Small intestine (tissue), 7 donors: ENCODE measurements at regions not wholly inside any gene's neighbourhood (a gene's known extent, or its start where the extent isn't known, plus 50 kb on each side); places are given as distances from the start of the nearest gene placed in this dataset.

Experiments
- DNase-seq, 2 donors: peaks; one replicate each; pipeline versions ENCODE4 v3.0.0 to v3.0.0-alpha.2; 2013
- FAIRE-seq: peaks from 2 replicates; lab custom pipeline; 2012; peaks lifted over from hg19 to GRCh38; lab: Jason Lieb, UNC
- H3K27ac ChIP-seq, 3 donors: one replicate each; pipeline ENCODE4 v1.5.1; 2013; ENCODE audit warnings: low read length in 2 of 3, mild to moderate bottlenecking in 2 of 3, control low read depth in 1 of 3, inconsistent platforms in 1 of 3, low read depth in 1 of 3, moderate library complexity in 1 of 3
- H3K27me3 ChIP-seq, 3 donors: one replicate each; pipeline ENCODE4 v1.6.1; 2013; ENCODE audit warnings: low read length in 3 of 3, inconsistent platforms in 1 of 3; ENCODE audit not compliant: control insufficient read depth in 3 of 3, insufficient read depth in 3 of 3
- H3K36me3 ChIP-seq, 3 donors: one replicate each; pipeline ENCODE4 v1.6.1; 2013; ENCODE audit warnings: low read length in 3 of 3, inconsistent platforms in 1 of 3, low read depth in 1 of 3, mild to moderate bottlenecking in 1 of 3, moderate library complexity in 1 of 3; ENCODE audit not compliant: control insufficient read depth in 3 of 3, insufficient read depth in 2 of 3
- H3K4me1 ChIP-seq, 3 donors: one replicate each; pipeline ENCODE4 v1.6.1; 2013; ENCODE audit warnings: low read length in 2 of 3, inconsistent platforms in 1 of 3, low read depth in 1 of 3, mild to moderate bottlenecking in 1 of 3, moderate library complexity in 1 of 3; ENCODE audit not compliant: control insufficient read depth in 3 of 3, insufficient read depth in 2 of 3
- H3K4me3 ChIP-seq, 3 donors: one replicate each; pipeline ENCODE4 v1.5.1; 2013; ENCODE audit warnings: low read length in 3 of 3, control low read depth in 1 of 3, inconsistent platforms in 1 of 3, low read depth in 1 of 3, mild to moderate bottlenecking in 1 of 3, moderate library complexity in 1 of 3
- H3K9me3 ChIP-seq, 2 donors: one replicate each; pipeline ENCODE4 v1.6.1; 2013; ENCODE audit warnings: low read depth in 1 of 2, low read length in 1 of 2; ENCODE audit not compliant: control insufficient read depth in 2 of 2, insufficient read depth in 1 of 2
- WGBS, 3 donors: extraction: QIAGEN DNeasy Blood & Tissue Kit; methylation state at CpG; one replicate each; pipeline ENCODE4 v1.1.7; 2013; 5-methylcytosine and 5-hydroxymethylcytosine counted together
- donor health status: healthy with polysubstance abuse.
- donor health status: control.
- donor health status: control.
- donor health status: Bipolar disorder and iron deficiency.
- donor health status: healthy.

DNA sequence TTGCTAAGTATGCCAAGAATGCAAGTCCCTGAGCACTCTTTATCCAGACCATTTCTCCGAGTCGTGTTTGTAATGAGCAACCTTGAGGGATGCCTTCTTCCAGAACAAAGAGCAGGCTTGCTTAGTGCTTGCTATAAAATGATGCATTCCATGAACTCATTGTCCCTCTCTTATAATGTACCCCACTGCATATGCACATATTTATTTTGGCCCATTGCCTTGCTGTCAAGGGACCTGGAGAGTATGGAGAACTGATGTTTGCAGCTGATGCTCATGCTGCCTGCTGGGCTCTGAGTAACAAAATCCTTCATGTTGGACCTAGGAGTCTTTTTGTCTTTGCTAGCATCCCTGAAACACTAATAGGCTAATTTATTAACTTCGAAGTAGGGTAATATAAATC lies 97.8 kb upstream of the AADACL2 start:
- FAIRE-seq (no peak), DNase-seq (no peak)
- H3K36me3 ChIP-seq, result no peaks in the 10 kb centered on the region
- no peak overlapping the region for H3K4me3 ChIP-seq
- no peaks in the 10 kb centered on the region for H3K9me3 ChIP-seq
- H3K4me1 ChIP-seq, result peaks cover 0 to 5% (median 0%) of the 10 kb centered on the region in 3 donors
- WGBS, 3 donors, result 80 to 88% (median 87%) methylated on average over 3 of the region's 3 CpGs
- no peaks in the 10 kb centered on the region for H3K27me3 ChIP-seq
- no peak overlapping the region for H3K27ac ChIP-seq

DNA sequence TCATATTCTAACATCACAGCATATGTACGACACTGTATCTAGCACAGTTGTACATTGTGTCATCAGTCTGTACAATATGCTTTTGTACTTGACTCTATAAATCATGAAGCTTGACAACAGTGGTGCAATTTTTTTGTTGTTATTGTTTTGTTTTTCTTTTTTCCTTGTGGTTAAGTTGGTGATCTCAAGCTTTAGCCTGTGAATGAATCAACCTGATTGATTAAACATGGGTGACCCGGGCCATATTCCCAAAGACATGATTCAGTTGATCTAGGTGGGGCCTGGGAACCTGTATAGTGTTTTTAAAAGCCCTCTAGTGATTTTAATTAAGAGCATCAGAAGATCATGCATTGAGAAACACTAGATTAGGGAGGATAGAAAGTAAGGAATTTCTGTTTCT lies 101.8 kb upstream of the AADACL2 start:
- Histone ChIP-seq H3K36me3 (no peaks in the 10 kb centered on the region), H3K4me1 (no peaks in the 10 kb centered on the region), H3K9me3 (peaks cover 0 to 1% of the 10 kb centered on the region in 2 donors), H3K27ac (no peak overlapping the region), H3K27me3 (no peaks in the 10 kb centered on the region), H3K4me3 (no peak overlapping the region)
- WGBS, 3 donors, result 70 to 76% (median 74%) methylated on average over 2 of the region's 2 CpGs
- no peak for FAIRE-seq
- no peak for DNase-seq

GRCh38 chr3:151630938-151631441 lies 102.7 kb upstream of the AADACL2 start:
- FAIRE-seq (no peak), DNase-seq (peak in 1 of 2 donors; percentile 10)
- no peaks in the 10 kb centered on the region for H3K4me1 ChIP-seq
- H3K27ac ChIP-seq, result no peak overlapping the region
- peaks cover 0 to 2% of the 10 kb centered on the region in 2 donors for H3K9me3 ChIP-seq
- H3K4me3 ChIP-seq, result no peak overlapping the region
- no peaks in the 10 kb centered on the region for H3K27me3 ChIP-seq
- no peaks in the 10 kb centered on the region for H3K36me3 ChIP-seq
- 69 to 72% (median 71%) methylated on average over 1 of the region's 1 CpG for WGBS, 3 donors

GRCh38 chr3:151630035-151630434 lies 103.7 kb upstream of the AADACL2 start:
- WGBS, 3 donors, result 63 to 80% (median 74%) methylated on average over 3 of the region's 3 CpGs
- no peak overlapping the region for H3K27ac ChIP-seq
- no peaks in the 10 kb centered on the region for H3K4me1 ChIP-seq
- DNase-seq, result no peak
- no peak overlapping the region for H3K4me3 ChIP-seq
- no peak for FAIRE-seq
- no peaks in the 10 kb centered on the region for H3K27me3 ChIP-seq
- no peaks in the 10 kb centered on the region for H3K36me3 ChIP-seq
- peaks cover 0 to 2% of the 10 kb centered on the region in 2 donors for H3K9me3 ChIP-seq

GRCh38 chr3:151625586-151625985 lies 108.1 kb upstream of the AADACL2 start:
- 64 to 85% (median 75%) methylated on average over 1 of the region's 1 CpG for WGBS, 3 donors
- H3K27ac ChIP-seq, result no peak overlapping the region
- FAIRE-seq, result no peak
- H3K27me3 ChIP-seq, result no peaks in the 10 kb centered on the region
- H3K36me3 ChIP-seq, result no peaks in the 10 kb centered on the region
- no peaks in the 10 kb centered on the region for H3K4me1 ChIP-seq
- H3K9me3 ChIP-seq, result peaks cover 0 to 2% of the 10 kb centered on the region in 2 donors
- H3K4me3 ChIP-seq, result no peak overlapping the region
- DNase-seq, result no peak

- H3K9me3 ChIP-seq, result peaks cover 0 to 2% of the 10 kb centered on the region in 2 donors
- no peaks in the 10 kb centered on the region for H3K36me3 ChIP-seq
- H3K27ac ChIP-seq, result no peak overlapping the region
- no peaks in the 10 kb centered on the region for H3K4me1 ChIP-seq
- no peak for DNase-seq
- WGBS, 3 donors, result 73 to 92% (median 82%) methylated on average over 3 of the region's 3 CpGs
- no peaks in the 10 kb centered on the region for H3K27me3 ChIP-seq
- FAIRE-seq, result no peak
- no peak overlapping the region for H3K4me3 ChIP-seq
These were observed 108.6 kb upstream of the AADACL2 start for GRCh38 chr3:151625086-151625485.

GRCh38 chr3:151620071-151620470 lies 113.7 kb upstream of the AADACL2 start:
- H3K36me3 ChIP-seq, result no peaks in the 10 kb centered on the region
- no peaks in the 10 kb centered on the region for H3K9me3 ChIP-seq
- H3K4me1 ChIP-seq, result no peaks in the 10 kb centered on the region
- no peak overlapping the region for H3K4me3 ChIP-seq
- no peaks in the 10 kb centered on the region for H3K27me3 ChIP-seq
- FAIRE-seq (peak; percentile 53), DNase-seq (no peak)
- H3K27ac ChIP-seq, result no peak overlapping the region

GRCh38 chr3:151615464-151615863 lies 118.3 kb upstream of the AADACL2 start:
- no peak for DNase-seq
- WGBS, 3 donors, result 78 to 79% (median 78%) methylated on average over 4 of the region's 4 CpGs
- H3K4me3 ChIP-seq, result no peak overlapping the region
- H3K27ac ChIP-seq, result no peak overlapping the region
- H3K4me1 ChIP-seq, result no peaks in the 10 kb centered on the region
- H3K9me3 ChIP-seq, result peaks cover 0 to 3% of the 10 kb centered on the region in 2 donors
- H3K27me3 ChIP-seq, result no peaks in the 10 kb centered on the region
- H3K36me3 ChIP-seq, result no peaks in the 10 kb centered on the region
- FAIRE-seq, result peak; percentile 51

- 62 to 80% (median 69%) methylated on average over 2 of the region's 2 CpGs for WGBS, 3 donors
- H3K9me3 ChIP-seq, result peaks cover 0 to 3% of the 10 kb centered on the region in 2 donors
- no peak overlapping the region for H3K27ac ChIP-seq
- no peaks in the 10 kb centered on the region for H3K4me1 ChIP-seq
- FAIRE-seq, result no peak
- no peak overlapping the region for H3K4me3 ChIP-seq
- DNase-seq, result no peak
- H3K27me3 ChIP-seq, result no peaks in the 10 kb centered on the region
- H3K36me3 ChIP-seq, result no peaks in the 10 kb centered on the region
These were observed 121.6 kb upstream of the AADACL2 start for GRCh38 chr3:151612115-151612514.
